Liver (tissue), 2 donors: ENCODE measurements at regions not wholly inside any gene's neighbourhood (a gene's known extent, or its start where the extent isn't known, plus 50 kb on each side); places are given as distances from the start of the nearest gene placed in this dataset.

Experiments
- CTCF ChIP-seq: fragments of 150-350 bp; IDR thresholded peaks from 2 replicates; pipeline ENCODE4 v1.5.1; 2017; ENCODE audit warnings: improper control_type of control experiment, low read depth, low read length; ENCODE audit not compliant: missing input control
- TF ChIP-seq, protein P1 (sequence below): IDR thresholded peaks from 2 replicates; pipeline ENCODE4 v1.6.1; 2016; ENCODE audit warnings: antibody characterized with exemption, mild to moderate bottlenecking
- donor health status: healthy.

DNA sequence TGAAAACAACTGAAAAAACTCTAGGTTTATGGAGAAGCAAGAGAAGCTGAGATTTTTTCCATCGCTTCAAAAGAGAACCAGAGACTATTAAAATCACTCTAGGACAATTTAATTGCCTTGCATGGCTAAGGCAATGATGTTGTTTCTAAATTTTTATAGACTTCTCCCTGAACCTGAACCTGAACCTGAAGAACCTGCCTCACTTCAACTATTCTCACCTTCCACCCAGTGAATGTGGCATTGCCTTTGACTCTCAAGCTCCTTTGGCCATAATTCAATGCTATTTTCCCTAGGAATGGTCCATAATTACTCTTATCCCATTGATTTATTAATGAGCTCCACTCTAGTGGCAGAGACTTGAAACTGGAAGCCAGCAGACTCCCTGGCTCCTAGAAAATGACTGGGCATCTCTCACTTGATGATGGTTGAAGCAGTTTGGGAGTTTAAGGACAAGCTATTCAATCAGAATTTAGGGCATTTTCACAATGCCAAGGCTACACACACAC is 303.8 kb upstream of the UBE2E3 start:
- TF ChIP-seq CTCF = no peak
- TF ChIP-seq, protein P1, sequence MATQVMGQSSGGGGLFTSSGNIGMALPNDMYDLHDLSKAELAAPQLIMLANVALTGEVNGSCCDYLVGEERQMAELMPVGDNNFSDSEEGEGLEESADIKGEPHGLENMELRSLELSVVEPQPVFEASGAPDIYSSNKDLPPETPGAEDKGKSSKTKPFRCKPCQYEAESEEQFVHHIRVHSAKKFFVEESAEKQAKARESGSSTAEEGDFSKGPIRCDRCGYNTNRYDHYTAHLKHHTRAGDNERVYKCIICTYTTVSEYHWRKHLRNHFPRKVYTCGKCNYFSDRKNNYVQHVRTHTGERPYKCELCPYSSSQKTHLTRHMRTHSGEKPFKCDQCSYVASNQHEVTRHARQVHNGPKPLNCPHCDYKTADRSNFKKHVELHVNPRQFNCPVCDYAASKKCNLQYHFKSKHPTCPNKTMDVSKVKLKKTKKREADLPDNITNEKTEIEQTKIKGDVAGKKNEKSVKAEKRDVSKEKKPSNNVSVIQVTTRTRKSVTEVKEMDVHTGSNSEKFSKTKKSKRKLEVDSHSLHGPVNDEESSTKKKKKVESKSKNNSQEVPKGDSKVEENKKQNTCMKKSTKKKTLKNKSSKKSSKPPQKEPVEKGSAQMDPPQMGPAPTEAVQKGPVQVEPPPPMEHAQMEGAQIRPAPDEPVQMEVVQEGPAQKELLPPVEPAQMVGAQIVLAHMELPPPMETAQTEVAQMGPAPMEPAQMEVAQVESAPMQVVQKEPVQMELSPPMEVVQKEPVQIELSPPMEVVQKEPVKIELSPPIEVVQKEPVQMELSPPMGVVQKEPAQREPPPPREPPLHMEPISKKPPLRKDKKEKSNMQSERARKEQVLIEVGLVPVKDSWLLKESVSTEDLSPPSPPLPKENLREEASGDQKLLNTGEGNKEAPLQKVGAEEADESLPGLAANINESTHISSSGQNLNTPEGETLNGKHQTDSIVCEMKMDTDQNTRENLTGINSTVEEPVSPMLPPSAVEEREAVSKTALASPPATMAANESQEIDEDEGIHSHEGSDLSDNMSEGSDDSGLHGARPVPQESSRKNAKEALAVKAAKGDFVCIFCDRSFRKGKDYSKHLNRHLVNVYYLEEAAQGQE = no peak
